ENCODE measurements at regions not wholly inside any gene's neighbourhood (a gene's known extent, or its start where the extent isn't known, plus 50 kb on each side); places are given as distances from the start of the nearest gene placed in this dataset.

GRCh38 chr13:90336507-90336906 is 1011.0 kb upstream of the MIR17HG start:
- TF ChIP-seq CTCF (IDR thresholded peaks at IDR 0.05) = no peak
- no peak for TF ChIP-seq POLR2AphosphoS5 (IDR thresholded peaks at IDR 0.05)

All from prostate gland (tissue), 2 donors.